Stimulated activated naive CD4-positive, alpha-beta T cell (primary cell): ENCODE measurements at regions not wholly inside any gene's neighbourhood (a gene's known extent, or its start where the extent isn't known, plus 50 kb on each side); places are given as distances from the start of the nearest gene placed in this dataset.
"Not testable (repeated sequence)": the region's sequence is repeated elsewhere in the genome, so short reads cannot be mapped to it uniquely, and the experiment has no call there.

ENCODE experiments used
- DNase-seq, 6 experiments: peaks; one replicate each; lab custom pipeline; 2025; lab: John Stamatoyannopoulos, UW

DNA sequence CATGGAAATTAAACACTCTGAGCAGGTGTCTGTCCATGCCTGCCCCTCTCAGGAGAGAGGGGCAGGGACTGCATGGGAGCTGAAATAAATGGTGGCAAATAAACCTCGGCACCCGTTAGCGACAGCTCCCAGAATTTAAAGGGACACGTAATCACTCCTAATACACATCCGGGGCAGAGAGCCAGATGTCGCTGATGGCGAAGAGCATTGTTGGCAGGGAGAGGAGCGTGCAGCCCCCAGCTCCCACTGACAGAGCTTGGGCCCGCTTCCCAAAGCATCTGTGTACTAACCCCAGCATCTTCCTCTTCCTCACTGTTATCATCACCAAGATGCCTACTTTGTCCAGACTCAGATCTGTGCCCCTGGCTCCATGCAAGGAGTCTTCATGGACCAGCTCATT lies 85.8 kb downstream of the IRX5 start:
- DNase-seq = no peak

DNA sequence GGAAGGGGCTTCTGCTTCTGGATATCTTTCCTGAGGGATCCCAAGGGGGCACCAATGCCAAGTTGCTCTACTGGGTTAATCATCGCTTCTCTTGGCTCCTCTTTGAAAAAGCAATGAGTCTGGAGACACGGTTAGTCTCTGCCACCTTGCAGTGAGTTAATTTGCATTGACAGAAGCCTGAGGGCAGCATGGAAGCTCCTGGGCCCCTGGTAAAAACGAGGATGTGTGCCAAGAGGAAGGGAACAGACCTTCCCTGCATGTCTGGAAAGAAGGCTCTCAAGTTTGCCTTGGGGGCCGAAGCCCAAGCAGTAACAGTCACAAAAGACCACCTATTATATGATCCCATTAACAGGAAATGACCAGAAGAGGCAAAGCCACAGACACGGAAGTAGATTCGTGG lies 86.7 kb downstream of the IRX5 start:
- no peak for DNase-seq

DNA sequence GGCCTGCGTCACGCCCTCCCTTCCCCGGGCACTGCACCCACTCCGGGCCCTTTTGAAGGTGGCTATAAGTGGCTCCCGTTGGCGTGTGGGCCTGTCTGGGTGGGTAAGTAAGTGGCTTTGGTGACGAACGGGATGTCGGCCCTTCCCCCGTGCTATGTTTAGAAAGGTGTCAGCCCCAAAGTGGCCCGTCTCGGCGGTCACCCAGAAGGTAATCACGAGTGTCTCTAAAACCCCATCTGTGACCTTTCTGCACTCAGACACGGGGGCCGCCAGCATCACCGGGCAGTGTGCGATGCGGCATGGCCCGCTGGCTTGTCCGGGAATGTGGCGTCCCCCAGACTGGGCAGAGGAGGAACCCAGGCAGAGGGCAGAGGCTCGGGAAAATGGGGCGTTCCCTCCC lies 88.2 kb downstream of the IRX5 start:
- DNase-seq = no peak

DNA sequence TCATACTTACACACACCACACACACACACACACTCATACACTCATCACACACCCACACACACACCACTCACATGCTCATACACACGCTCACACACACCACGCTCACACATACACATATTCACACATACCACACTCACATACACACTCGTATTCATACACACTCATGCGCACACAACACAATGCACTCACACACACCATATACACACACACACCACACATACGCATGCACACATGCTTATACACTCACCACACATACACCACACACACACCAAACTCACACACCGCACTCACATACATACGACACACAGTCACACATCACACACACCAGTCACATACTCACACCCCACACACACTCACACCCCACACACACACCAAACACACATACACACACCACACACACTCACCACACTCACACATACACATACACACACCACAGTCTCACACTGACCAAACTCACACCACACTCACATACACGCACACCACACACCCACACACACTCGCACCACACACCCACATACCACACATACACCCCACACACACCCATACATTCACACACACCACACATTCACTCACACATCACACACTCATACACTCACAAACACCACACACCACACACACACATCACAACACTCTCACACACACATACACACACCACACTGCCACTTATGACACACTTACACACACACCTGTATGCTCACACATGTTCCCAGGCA lies 88.9 kb downstream of the IRX5 start:
- no peak for DNase-seq

DNA sequence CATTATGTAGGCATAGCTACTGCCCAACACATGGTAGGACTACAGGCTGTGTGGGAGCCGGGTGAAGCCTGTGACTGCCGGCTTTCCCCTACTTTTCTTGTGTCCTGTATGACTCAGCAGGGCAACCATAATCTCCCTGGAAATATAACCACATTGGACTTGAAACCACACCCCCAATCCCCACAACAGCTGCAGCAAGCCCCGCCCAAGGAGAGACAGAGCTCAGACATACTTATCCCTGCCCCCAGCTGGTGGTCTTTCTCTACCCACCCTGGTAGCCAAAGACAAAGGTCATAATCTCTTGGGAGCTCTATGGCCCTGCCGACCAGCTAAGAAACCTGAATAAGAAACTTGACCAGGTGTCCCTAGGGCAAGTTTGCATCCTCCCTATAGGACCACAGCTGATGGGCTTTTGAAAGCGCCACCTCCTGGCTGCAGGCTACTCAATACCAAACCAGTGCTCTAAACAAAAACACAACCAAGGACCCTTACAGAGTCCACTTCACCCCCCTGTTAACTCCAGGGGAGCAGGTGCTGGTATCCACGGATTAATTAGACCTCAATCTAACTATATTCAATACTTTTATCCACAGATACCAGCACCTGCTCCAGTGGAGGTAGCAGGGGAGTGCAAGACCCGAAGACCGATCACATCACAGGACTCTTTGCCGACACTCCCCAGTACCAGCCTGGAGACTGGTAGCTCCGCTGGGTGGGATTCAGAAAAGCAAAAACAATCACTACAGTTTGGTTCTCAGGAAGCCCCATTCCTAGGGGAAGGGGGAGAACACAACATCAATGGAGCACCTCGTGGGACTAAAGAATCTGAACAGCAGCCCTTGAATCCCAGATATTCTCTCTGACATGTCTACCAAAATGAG lies 91.2 kb downstream of the IRX5 start:
- no peak for DNase-seq

DNA sequence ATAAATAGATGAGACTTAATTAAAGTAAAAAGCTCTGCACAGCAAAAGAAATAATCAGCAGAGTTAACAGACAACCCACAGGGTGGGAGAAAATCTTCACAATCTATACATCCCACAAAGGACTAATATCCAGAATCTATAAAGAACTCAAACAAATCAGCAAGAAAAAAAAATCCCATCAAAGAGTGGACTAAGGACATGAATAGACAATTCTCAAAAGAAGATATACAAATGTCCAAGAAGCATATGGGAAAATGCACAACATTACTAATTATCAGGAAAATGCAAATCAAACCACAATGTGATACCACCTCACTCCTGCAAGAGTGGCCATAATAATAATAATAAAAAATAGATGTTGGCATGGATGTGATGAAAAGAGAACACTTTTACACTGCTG lies 96.6 kb downstream of the IRX5 start:
- DNase-seq = not testable (repeated sequence)

DNA sequence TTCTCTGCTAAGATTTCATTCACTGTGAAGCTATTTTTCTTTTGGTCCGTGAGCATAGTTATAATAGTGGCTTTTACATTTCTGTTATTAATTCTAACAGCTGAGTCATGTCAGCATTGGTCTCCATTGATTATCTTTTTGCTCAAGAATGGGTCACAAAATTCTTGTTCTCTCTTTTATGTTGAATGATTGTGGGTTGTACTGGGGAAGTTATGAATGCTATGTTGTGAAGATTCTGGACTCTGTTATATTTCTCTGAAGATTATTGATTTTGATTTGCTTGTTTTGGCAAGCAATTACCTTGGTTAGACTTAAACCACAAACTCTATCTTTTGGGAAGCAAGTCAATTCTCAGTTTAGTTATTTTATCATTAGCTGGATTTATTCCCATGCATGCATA lies 98.8 kb downstream of the IRX5 start:
- DNase-seq = no peak

DNA sequence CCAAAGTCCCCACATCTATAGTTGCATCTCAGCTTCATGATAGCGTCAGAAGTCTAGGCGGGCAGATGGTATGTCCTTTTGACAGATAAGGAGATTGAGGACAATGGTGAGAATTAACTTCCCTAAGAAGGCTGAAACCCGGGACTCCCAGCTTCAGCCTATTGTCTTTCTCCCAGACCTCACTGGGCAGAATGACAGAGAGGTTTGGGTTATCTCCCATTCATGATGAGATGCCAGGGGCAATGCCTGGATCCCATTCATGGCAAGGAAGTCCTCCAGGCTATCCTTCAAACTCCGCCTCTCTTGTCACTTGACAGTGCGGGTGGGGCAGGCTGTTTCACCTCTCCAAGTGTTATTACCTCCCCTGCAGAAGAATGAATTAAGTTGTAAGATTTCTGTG lies 100.3 kb downstream of the IRX5 start:
- DNase-seq = no peak

DNA sequence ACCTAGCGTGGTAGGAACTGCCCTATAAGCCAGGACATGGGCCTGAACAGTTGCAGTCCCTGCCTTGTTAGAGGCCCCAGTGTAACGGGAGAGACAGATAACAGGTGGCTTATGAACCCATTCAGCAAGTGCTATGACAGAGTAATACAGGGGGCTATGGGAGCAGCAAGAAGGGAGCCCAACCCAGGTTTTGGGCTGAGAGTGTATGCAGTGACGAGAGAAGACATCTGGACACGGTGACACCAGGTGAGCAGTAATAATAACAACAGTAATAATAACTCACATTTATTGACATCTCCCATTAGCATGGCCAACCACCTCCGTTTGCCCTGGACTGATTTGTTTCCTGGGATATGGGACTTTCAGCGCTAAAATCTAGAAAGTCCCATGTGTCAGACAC lies 100.8 kb downstream of the IRX5 start:
- DNase-seq = no peak

DNA sequence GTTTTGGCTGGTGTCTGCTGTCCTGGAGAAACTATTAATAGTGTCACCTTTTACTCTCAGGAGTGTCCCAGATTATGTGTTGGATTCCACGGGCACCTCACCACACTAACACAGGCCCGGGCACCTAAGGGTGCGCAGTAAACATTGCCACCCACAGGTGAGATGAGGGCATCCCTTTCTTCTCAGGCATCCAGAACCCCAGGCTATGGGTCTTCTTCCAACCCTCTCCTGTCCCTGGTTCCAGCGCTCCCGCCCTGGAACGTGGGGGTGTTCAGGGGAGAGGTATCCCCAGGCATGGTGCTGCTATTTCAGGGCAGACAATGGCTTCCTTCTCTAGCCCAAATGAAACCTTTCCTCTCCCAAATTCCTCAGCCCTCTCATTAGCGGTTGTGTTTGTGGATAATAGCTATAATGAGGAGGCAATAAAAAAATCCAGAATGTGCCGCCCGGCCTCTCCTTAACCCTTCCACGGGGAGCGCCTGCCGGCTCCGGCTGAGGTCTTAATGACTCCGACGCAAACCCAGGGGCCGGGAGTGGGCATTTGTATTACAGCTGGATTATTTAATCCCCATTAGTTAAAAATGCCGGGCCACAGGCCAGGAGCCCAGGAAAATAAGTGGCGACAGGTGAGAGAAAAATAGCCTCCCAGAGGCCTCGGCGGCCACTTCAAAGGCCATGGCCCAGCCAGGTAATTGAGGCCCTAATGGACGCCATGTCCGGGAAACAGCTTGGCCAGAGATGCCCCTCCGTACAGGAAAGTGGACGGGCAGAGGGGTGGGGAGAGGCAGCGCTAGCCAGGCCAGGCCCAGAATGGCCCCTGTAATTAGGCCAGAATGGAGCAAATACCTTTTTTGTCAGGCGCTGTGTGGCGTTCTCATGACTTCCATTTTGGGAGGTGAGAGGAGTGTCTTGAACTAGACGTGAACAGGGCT lies 102.8 kb downstream of the IRX5 start:
- DNase-seq = no peak

DNA sequence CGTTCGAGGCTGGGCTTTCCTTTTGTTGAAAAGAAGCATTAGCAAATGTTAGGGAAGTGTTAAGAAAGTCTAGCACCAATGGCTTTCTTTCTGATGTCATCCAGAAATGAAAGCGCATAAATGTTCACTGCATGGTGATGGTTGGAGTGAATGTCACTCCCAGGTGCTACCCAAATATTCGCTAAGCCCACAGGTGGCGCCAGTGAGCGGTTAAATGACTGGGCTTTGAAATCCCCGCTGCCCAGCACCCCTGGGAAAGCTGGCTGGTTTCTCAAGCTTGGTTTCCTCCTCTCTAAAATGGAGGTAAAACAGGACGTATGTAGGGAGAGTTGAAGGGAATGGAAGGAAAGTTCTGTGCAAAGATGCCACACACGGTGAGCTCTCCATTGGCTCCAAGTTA lies 104.4 kb downstream of the IRX5 start:
- no peak for DNase-seq

DNA sequence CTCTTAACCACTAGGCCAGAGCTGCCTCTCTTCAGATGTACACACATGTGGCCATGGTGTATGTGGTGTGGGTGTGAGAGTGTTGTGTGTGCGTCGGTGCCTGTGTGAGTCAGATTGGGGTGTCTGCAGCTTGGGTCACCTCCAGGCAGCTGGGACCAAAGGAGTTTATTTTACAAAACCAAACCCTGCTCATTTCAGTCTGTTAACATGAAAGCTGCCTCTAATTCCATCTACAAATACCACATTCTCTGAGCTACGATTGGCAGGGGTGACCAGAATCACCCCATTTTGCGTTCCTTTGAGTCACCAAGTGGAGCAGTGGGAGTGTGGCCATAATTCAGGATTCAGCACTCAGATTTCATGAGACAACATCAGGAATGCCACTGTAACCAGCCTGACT lies 105.3 kb downstream of the IRX5 start:
- DNase-seq = no peak

DNA sequence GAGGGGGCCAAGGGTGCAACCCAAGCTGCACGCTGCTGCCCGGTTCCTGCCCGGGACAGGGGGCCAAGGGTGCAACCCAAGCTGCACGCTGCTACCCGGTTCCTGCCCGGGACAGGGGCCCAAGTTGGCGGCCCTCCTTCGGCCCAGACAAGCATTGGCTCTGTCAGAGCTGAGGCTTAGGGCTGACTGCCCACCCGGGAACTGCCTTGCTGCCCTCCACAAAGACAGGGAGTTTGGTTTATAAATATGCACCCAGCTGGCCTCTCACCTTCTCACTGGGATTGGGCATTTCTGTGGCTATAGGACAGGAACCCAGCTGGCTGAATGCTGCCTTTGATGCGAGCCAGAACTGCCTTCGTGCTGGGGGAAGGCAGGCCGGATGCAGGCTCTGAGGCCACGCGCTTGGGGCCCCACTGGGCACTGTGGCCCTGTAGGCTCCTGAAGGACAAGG lies 105.7 kb downstream of the IRX5 start:
- DNase-seq = no peak

DNA sequence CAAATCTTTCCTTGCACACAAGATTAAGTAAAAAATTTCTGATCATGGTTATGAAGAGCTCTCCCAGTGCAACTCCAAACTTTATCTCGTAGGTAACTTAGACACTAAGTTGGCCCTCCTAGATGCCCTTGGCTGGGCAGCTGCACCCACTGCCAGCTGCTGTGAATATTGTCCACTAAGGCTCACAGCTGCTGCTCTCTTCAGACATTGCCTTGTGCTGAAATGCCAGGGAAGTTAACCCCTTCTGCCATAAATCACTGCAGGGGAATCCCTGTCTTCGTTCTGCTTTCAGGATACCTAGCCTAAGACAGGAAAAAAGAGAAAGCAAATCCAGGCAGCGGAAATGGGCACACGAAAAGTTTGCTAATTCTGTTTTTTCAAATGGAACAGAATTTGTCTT lies 106.4 kb downstream of the IRX5 start:
- DNase-seq = no peak

DNA sequence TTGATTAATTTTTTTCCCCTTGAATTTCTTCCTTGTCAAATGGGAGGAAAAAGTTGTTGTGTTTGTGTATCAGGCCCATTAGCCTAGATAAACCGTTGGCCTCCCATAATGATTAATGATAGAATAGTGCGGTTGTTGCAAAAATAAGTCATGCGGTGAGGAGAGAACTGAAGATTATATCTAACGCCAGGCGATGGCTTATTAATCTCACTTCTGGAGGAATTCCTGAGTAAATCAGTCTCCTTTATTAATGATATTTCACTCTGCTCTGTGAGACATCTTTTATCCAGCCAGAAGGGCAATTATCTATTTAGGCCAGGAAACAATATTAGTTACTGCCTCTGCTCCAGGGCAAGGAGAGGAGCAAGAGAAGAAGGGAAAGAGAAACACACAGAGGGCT lies 107.3 kb downstream of the IRX5 start:
- DNase-seq = no peak

DNA sequence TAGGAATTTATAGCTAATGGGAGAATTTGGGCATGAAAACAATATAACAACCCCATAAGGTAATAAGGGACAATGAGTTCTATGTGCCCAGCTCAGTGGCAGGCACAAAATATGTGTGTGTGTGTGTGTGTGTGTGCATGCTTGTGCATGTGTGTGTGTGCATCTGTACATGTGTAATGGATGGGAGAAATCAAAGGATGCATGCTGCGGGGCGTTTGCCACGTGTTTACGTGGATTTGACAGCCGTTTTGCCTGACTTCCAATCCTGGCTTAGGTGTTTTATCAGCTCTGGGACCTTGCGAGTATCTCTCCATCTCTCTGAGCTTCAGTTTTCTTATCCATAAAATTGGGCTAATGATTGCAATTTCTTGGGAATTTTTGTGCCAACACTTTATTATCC lies 108.4 kb downstream of the IRX5 start:
- DNase-seq = no peak

DNA sequence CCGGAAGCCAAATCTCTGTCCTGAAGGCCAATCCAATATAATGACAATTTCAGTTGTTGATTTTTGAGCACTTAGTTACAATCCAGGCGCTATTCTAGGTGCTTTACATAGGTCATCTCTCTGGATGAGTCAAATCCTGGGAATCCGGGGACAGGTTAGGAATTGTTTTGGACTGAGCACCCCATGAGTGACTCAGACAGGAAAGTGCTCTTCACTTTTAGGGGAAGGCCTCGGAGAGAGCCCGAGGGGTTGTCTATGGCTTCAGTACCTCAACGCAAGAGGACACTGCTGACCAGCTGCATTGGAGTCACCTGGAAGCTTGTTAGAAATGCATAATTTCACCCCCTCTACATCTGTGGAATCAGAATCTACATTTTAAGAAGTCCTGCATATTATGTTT lies 108.8 kb downstream of the IRX5 start:
- DNase-seq = no peak

DNA sequence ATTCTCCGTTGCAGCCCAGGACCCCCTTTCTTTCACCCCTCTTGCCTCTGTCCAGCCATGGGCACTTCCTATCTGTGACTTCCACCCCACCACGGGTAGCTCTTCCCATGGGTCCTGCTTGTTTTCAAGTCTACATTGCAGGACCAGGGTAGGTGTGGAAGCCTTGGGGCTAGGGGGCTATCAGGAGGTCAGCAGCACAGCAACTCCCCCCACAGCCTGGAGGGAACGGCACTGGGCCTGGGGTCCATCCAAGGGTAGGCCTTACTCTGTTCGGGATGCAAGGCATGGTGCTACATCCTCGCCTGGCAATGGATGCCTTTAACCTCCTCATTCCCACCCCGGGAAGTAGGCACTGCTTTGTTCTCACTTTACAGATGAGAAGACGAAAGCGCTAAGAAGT lies 109.3 kb downstream of the IRX5 start:
- DNase-seq = no peak

DNA sequence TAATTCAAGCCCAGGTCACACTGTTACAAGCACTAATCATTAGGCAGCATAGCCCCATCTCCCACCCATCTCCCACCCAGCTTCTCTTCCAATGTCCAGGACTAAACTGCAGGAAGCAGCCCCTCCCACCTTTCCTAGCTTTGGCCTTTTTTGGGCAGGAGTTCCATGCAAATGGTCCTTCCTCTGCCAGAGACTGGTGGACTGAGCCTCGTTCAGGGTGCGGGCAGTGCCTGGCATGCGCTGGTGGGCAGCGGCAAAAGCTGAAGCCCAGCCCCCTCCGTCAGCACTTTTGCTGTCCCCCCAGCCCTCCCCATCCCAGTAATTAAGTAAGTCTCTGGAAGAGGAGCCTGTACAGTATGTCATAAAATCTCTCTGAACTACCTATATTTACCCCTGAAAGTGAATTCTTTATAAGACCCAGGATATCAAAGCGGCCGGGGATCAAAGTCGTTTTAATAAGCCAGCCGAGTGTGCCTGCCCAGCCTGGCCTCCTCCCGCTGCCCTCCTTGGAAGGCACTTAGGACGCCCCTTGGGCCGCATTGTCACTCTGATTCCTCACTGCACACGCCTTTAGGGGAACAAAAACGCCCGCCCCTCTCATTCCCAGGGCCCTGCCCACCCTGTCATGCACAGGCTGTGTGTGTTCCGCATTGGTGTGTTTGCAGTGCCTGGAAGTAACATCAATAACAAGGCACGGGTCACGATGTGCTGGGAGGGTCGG lies 109.9 kb downstream of the IRX5 start:
- DNase-seq = no peak

DNA sequence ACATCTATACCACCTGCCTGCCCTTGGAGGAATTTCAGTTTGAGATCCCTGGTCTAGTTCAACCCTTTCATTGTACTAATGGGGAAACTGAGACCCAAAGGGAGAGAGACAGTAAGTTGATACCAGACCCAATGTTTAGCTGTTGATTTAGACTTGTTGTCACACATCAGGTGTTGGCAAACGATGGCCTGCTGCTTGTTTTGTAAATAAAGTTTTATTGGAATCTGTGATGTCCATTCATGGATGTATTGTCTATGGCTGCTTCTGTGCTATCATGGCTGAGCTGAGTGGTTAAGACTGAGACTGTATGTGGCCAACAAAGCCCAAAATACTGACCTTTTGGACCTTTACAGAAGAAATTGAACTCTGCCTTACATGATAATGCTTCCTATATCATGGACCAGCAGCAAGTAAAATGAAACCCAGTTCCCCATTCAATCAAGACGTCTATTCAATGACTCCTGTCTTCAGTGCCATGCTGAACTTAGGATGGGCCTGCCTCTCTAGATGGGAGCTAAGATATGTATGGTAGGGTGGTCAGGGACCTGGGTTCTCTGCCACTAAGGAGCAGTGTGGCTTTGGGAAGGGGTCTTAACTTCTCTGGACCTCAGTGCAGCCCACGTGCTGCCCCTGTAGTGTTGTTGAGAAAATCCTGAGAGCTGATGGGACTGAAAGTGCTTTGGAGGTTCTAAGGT lies 111.0 kb downstream of the IRX5 start:
- DNase-seq = no peak
